GDM1 (cell line): ENCODE measurements at regions not wholly inside any gene's neighbourhood (a gene's known extent, or its start where the extent isn't known, plus 50 kb on each side); places are given as distances from the start of the nearest gene placed in this dataset.
"Not testable (repeated sequence)": the region's sequence is repeated elsewhere in the genome, so short reads cannot be mapped to it uniquely, and the experiment has no call there.

ENCODE experiments used
- DNase-seq: peaks from one replicate; lab custom pipeline; 2025; lab: John Stamatoyannopoulos, UW

DNA sequence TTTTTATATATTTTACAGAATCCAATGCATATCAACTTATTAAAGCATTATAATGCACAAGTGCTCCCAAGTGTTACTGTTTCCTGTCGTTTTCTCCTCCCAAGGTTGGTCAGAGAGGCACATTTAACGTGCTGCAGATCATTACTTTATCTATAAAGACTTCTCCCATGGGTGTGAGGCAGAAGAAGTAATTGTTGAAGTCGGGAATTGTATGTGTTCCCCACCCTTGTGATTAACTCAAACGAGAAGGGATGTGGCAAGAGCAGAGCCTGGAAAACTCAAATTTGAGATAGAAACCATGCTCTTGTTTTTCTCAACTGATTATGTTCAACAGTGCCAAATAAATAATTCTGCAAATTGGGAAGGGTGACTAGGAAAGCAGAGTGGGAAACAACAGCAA lies 412.5 kb upstream of the ADAMTS5 start:
- no peak for DNase-seq

DNA sequence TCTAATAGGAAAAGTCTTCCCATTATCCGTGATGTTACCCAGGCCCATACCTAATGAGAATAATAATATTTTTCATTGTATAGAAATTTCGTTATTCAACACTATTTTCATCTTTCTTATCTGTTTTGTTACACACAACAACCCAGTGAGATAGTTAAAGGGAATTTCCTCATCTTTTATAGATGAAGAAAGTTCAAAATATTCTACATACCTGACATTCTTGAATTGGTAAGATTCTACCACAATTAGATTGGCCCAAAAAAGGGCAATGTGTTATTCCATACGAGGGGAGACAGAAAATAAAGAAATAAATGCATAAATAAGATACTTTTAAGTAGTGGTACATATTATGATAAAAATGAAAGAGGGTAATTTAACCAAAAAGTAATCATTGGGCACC lies 405.5 kb upstream of the ADAMTS5 start:
- no peak for DNase-seq

DNA sequence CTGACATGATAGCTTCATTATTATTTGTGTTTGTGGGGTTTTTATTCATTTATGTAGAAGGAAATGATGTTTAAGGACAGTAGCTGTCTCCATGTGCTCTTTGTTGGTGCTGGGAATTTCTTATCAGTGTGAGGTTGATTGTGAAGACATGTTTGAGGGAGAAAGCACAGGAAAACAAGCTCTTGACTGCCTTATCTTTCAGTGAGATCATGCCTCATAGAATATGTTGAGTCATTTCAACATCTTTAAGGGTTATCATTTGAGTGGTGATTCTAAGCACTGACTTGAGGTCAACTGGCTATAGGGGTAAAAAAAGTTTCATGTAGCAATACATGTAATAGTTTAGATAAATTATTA lies 405.1 kb upstream of the ADAMTS5 start:
- DNase-seq, result no peak

DNA sequence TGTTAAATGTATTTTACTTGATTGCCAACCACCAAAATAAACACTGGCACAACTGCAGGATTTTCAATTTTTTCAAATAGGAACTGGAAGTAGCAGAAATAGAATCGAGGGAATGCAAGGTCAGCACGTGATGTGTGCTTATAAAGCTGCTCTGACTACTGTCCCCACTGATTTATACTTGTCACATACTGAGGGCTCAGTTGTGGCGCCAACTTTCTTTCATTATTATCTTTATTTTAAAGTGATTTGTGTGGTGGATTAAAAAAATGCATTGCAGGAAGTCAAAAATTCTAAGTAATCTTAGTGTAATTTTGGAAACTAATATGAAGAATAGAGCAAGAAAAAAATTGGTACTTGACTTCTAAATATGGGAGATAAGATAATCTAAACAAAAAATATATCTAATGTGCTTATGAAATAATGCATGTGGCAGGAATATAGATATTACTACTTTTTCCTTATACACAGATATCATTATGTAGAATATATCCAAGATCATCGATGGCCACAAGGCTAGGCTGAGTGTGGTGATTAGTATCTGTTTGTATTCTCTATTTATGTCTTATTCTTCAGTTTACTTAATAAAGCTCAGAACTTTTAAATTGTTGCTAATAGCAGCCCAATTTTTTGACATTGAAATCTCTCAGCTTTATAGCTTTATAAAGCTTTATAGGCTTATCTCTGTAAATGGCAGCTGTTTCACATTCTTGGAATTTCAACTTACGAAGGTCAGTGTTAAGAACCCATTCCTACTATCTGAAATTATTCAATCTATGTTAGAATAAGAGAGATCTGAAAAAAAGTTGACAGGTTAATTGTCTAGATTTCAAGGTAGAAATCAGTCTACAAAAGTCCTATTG lies 404.5 kb upstream of the ADAMTS5 start:
- no peak for DNase-seq

DNA sequence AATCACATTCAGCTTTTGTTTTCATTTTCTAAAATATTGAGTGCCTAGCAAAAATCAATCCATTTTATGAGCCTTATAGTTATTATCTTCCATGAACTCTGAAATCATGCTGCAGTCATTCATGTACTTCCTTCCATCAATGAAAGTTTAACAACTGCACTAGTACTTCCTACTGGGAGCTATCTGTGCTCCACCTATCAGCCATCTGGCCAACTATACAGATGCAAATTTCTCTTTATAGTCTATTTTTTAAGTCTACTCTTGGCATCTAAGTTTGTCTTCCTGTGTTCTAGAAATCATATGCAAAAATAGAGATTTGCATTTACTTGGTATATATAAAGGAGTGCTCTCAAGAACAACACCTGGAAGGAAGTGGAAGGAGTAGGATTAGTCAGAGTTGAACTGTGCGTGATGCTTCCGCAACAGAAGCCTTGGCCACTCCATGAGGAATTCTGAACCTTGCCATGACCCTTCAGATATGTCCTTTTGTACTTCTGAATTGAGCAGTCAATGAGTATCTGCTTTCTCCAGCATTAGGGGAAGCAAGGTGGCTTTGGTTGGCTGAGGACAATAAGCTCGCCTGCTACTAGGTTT lies 403.2 kb upstream of the ADAMTS5 start:
- DNase-seq, result no peak

DNA sequence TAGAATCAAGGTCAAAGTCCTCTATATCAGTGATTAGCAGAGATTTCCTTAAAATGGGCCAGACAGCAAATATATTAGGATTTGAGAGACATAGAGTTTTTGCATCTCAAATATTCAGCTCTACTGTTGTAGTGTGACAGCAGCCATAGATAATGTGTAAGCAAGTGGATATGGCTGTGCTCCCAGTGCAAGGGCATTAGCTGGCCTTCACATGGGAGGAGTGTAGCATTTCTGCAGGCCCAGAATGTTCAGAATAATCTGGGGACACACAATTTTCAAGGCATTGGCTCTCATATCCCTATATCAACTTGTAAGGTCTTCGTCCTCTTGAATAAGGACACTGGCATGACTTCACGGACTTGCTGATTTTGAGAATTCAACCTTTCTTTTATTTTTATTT lies 402.3 kb upstream of the ADAMTS5 start:
- no peak for DNase-seq

DNA sequence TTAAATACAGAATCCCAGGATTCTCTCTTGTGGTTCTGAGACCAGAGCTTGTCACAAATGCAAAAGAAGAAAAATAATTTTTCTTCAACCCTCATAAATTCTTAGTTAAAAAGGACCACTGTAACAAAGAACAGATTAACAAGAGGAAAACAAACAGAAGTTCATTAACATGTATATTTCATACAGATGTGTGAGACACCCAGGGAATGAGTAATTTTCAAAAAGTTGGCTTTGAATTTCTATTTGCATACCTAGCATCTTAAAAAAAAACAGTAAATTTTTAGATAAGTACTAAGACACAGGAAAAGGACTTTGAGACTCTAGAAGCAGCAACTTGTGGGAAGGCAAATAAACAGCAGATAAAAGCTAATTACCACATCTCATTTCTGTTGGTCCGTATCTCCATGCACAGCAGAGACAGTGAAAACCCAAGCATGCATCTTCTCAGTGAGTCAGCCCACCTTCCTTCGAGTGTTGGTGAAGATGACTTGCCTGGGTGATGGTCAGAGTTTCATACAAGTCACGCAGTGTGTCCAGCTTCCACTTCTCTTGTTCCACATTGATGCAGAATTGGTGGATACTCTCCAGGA lies 399.9 kb upstream of the ADAMTS5 start:
- no peak for DNase-seq

DNA sequence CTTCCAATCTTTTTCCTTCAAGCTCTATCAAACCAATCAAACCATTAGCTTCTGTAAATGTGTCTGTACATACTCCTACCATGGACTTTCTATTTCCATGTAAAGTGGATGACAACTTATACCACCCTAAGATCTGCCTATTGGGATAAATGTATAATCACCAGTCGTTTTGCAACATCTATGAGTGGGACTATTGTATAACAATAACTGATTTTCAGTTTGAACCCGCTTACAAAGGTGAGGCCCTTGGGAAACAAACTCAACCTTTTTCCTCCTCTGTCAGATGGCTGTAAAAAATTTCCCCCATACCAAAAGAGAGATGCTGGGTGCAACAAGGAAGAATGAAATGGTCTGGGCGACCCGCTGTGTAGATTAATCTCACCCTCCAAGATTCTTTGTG lies 399.1 kb upstream of the ADAMTS5 start:
- no peak for DNase-seq

DNA sequence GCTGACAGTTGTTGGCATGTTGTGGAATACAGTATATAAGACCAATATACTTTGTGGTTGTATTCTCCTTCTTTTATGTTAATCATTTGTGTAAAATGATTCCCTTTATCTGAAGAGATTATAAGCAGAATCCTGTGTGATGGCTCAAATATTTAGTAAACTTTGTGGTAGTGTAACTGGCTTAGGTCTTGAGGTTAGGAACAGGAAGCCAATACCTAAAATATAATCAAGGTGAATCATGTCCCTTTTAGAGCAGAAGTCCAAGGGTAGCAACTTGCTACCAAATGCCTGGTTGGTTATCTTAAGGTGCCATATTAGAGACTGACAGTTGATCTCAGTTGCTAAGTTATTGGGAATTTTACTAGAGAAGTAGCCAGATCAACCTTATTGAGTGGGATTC lies 398.5 kb upstream of the ADAMTS5 start:
- no peak for DNase-seq

DNA sequence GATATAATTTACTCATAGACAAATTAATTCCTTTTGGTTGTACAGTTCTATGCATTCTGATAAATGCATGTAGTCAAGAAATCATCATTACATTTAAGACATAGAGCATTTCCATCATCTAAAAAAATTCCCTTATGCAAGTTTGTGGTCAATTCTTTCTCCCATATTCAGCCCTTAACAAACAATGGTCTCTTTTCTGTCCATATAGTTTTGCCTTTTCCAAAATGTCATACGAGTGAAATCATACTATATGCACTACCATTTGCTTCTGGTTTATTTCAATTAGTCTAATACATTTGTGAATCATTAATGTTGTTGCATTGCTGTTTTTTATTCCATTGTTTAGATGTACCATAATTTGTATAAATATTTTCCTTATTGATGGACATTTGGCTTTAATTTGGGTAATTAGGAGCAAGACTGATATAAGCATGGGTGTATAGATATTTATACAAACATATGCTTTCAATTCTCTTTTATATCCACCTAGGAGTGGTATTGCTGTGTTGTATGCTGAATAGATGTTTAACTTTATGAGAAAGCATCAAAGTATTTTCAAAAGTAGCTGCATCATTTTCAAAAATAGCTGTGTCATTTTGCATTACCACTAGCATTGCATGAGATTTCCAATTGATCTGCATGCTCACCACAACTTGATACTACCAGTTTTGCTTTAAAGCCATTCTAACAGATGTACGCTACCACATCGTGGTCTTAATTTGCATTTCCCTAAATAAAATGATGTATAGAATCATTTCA lies 397.0 kb upstream of the ADAMTS5 start:
- no peak for DNase-seq

DNA sequence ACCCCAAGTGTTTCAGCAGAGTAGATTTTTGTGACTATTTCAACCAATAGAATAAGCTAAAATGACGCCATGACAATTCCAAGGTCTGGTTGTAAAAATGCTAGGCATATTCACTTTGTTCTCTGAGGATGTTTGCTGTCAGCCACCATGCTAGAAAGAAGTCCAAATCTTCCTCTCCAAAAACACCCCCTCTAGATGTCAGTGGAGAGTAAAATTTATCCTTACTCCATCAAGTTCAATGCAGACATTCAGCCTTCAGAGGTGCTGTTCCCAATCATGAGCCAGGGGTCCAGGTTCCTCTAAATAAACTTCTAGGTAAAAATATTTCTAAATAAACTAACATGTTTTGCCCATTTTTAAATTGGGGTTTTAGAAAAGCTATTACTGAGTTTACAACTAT lies 395.4 kb upstream of the ADAMTS5 start:
- no peak for DNase-seq

DNA sequence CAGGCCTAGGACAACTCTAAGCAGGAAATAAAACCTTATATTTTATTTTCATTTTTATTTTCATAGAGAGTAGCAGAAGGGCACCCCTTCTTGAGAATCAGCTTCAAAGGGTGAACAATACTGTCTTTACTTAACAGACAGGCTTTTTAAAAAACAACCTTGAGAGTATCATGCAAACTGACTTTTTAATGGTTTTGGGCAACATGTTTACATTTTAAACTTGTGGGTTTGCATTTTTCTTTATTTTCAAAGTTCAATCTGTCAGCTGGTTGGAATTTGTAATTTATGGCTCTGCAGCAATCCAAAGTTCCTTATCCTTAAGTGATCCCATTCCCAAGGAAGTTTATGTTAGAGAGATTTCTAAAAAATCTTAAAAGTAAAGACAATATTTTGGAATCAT lies 392.3 kb upstream of the ADAMTS5 start:
- no peak for DNase-seq

DNA sequence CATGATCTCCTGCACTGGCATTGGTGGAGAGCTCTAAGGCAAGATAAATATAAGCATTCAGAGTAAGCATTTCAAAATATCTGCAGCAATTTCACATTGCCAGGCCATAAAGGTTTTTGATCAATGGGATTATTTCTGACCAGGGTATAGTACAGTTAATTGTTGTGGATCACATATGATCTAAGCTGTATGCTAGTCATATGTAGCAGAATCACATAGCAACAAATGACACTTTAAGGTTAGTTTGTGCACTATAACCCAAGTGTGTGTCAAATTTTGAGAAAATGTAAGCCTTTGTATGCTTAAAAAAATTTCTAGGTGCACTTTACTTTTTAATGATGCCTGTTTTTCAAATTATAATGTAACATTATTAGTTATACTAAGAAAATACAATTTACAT lies 386.0 kb upstream of the ADAMTS5 start:
- DNase-seq, result no peak

DNA sequence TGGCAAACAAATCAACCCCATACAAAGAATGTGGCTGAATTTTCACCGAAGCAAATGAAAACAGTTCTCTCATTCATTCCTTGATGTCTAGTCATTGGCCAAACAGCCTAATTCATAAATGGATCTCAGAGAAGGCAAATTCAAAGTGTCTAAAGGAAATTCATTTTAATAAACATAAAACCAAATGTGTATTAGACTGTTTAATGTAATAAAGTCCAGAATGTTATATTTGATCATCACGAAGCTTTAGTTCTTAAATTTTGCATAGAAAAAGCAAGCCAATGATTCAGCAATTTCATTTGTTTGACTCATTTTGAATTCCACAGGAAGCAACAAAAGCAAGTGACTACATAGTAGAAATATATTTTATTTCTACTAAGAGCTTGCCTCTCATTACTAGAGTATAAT lies 379.2 kb upstream of the ADAMTS5 start:
- no peak for DNase-seq

DNA sequence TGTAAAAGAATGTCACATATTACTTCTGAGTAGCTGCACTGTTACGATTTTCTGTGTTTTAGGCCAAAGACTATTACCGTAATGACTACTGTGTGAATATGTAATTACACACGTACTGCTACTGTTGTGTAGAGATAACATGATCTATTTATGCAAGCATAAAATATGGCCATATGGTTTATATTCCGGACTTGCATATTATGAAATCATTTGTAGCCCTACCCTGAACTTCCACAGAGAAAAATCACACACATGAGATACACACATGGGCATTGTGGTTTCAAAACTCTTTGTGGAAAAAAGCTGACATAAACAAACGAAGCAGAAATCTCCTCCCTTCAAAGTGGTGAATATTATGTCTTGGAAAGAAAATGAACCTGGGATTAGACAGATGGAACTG lies 373.0 kb upstream of the ADAMTS5 start:
- no peak for DNase-seq

DNA sequence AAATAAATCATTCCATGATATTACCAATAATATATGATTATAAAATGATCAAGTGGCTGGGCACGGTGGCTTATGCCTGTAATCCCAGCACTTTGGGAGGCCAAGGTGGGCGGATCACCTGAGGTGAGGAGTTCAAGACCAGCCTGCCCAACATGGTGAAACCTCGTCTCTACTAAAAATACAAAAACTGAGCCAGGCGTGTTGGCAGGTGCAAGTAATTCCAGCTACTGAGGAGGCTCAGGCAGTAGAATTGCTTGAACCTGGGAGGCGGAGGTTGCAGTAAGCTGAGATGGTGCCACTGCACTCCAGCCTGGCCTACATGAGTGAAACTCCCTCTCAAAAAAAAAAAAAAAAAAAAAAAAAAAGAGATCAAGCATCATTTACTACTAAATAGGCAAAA lies 371.1 kb upstream of the ADAMTS5 start:
- DNase-seq, result not testable (repeated sequence)

DNA sequence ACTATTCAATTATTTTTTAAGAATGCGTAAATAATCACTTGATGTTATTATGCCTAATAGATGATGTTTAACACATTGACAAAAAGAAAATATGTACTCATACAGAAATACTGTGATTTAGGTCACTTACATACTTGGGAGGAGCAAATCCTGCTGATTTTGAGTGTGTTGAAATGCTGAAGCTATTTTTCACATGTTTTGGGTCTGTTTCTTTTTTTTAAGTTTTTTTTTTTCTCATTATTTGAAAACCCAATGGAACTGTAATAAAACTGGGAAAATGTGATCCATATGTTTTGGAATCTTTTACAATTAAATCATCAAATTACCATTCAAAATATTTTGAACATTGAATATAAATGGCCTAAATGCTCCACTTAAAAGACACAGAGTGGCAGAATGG lies 366.2 kb upstream of the ADAMTS5 start:
- no peak for DNase-seq

DNA sequence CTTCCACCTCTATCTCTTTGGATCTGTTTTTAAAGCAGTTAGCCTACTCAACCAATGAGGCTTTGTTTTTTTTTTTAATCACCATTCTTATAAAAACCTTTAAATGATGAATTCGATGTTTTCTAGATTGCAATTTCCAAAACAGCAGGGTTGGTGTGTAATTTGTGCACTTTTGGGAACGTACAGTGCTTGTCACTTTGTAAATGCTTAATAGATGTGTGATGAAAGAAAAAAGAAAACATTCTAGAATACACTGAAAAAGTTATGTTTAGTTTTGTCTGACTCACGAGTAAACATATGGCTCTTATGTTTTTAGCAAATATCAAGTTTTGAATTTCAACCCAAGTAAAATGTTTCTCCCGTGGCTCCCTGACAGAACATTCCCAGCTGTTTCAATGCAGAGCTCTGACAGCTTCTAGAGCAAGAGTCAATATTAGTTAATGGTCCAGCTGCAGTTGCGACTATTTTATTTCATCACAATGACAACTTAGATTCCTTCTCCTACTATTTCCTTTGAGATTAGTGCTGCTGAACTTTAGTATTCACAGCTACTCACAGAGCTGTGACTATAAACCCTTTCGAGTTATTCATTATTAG lies 362.5 kb upstream of the ADAMTS5 start:
- DNase-seq, result no peak

DNA sequence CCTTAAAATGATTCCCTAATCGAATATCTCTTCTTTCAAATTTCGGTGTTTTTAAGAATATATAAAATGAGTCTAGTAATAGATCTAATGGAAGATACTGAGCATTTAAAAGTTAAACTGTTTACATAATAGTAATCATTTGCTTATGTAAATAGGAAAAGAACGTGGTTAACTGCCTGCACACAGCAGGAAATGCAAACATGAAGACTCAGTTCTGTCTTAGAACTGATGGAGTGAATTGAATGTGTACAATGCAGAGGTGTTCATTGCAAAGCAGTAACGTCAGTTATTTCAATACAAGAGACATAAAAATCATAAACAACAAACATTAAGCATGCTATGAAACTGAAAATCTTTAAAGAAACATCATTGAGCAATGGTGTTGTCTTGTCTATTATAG lies 359.4 kb upstream of the ADAMTS5 start:
- no peak for DNase-seq

DNA sequence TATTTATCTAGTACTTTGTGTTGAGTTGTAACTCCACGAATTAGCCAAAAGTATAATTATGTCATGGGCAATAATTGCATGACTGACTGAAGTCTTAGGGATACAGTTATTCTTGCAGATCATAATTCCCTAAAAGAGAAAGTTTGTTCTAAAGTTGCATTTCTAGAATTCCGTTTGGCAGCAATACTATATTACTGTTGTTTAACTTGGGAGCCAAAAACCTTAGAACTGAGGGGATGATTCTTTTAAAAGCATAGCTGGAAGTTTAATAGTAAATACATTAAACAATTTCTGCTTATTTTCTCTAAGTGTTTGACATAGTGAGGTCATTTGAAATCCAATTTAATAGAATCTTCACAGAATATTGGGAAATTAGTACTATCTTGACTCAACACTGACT lies 356.4 kb upstream of the ADAMTS5 start:
- DNase-seq, result no peak

DNA sequence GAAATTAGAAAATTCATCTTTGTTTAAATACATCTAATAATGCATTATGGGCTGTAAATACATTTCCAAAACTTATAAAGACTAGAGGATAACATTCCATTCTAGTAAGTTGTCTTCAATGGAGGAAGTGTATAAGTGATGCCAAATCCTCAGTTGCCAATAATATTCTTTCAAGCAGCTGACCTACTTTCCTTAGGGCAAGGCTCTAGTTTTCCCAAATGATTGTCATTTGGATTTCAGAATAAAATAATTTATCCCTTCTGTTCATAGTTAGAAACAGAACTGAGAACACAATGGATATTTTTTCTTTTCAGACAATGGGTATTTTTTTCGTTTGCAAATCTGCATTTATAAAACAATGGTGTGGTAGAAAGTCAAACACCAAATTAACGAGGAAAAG lies 354.9 kb upstream of the ADAMTS5 start:
- no peak for DNase-seq

DNA sequence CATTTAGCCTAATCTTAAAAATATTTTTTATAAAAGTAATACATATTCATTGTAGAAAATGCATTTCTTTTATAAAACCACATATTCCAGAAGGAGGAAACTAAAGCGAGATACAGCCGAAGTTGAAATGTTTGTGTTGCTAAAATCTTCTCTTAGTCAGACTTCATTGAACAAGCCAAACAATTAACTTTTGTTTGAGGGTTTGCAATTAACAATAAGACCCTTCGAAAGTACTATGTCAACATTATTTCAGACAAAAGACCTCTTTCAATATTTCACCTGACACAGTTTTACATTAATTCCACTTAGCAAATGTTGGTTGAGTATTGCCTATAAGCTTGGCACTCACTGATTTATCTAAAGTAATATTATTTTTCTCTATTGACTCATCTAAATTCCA lies 354.0 kb upstream of the ADAMTS5 start:
- no peak for DNase-seq
